ENCODE measurements at regions not wholly inside any gene's neighbourhood (a gene's known extent, or its start where the extent isn't known, plus 50 kb on each side); places are given as distances from the start of the nearest gene placed in this dataset.
"Not testable (repeated sequence)": the region's sequence is repeated elsewhere in the genome, so short reads cannot be mapped to it uniquely, and the experiment has no call there.

DNA sequence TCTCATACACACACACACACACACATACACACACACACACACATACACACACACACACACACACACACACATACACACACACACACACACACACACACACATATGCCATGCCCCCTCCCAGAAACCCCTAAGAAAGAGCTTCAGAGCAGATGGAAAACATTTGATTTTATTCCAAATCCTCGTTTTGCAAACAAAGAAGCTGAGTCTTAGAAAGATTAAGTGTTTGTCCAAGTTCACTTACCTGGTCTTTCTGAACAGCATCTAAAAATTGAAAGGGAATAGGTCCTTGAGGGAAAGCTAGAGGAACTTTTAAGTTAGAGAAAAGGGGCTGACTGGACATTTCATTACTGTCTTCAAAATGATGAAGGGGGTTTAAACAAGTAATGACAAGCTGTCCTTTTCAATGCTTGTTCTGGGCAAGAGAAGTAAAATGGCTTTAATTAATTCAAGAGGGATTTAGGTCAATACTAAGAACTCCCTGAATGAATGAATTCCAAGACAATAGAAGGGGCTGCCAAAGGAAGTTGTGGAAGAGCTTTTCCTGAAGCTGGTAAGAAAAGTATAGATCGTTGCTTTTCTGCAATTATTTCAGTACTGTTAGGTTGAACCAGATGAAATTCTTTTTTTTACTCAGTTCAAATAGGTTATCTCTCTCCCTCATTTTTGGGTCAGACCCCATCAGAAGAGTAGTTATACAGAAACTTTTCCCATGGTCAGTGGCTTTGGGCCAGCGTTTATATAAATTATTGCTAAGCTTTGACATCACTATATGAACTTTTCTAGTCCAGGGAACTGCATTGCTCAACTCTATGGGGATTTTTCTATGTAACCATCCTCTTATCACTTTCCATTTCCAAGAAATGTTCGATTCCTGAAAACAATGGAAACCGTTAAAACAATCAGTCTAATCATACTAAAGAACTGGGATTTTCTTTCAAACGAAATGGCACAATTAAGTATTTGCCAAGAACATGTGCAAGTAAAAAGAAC, 261.4 kb downstream of the MTERF1 start:
- no peak for DNase-seq (ENCODE audit: low read depth in 2 of 3, low spot score in 2 of 3)

GRCh38 chr7:91620827-91621226, 259.7 kb downstream of the MTERF1 start:
- DNase-seq (ENCODE audit: low read depth in 2 of 3, low spot score in 2 of 3), result no peak

DNA sequence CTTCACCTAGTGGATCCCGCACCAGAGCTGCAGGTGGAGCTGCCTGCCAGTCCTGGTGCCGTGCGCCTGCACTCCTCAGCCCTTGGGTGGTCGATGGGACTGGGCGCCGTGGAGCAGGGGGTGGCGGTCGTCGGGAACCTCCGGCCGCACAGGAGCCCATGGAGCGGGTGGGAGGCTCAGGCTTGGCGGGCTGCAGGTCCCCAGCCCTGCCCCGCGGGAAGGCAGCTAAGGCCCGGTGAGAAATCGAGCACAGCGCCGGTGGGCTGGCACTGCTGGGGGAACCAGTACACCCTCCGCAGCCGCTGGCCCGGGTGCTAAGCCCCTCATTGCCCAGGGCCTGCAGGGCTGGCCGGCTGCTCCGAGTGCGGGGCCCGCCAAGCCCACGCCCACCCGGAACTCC, 253.2 kb downstream of the MTERF1 start:
- not testable (repeated sequence) for DNase-seq (ENCODE audit: low read depth in 2 of 3, low spot score in 2 of 3)

DNA sequence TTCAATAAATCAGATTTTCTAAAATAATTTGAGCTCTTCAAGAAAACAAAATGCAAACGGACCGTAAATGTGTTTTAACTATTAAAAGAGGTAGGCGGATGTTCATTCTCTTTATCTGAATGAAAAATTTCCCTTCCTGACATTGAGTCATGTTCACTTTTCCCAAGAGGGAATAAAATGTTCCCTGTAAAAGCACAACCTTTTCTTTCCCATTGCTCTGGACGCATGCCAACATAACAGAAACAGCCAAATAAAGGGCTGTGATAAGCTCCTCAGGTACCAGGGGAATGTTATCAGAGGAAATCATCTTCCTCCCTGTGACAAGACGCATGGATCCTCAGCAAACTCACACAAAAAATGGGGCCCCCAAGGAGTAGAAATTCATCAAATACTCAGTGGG, 251.8 kb downstream of the MTERF1 start:
- DNase-seq (ENCODE audit: low read depth in 2 of 3, low spot score in 2 of 3), result no peak

- DNase-seq (ENCODE audit: low read depth in 2 of 3, low spot score in 2 of 3), result no peak
Observed at GRCh38 chr7:91630581-91631380, 249.7 kb downstream of the MTERF1 start.

- no peak for DNase-seq (ENCODE audit: low read depth in 2 of 3, low spot score in 2 of 3)
Observed at GRCh38 chr7:91632234-91632940, 248.1 kb downstream of the MTERF1 start.

DNA sequence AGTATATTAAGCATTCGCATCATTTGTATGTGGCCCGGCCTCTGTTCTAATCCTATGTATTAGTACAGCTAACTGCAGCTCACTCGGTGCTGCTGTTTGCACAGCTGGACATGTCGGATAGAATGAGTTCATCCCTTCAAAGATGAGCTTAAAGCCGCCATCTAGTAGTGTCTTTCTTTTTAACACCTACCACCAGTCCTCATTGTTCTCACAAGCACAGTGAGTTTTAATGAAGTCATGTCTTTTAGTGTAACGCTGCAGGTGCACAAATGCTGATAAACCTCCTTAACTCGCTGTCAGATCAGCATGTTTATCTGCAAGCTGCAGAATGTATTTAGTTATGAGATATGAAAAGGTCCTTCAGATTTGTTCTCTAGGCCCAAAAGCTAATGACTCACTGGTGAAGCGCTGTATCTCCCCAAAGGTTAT, 247.5 kb downstream of the MTERF1 start:
- peak in 1 of 3 donors; percentile 4 for DNase-seq (ENCODE audit: low read depth in 2 of 3, low spot score in 2 of 3)

- no peak for DNase-seq (ENCODE audit: low read depth in 2 of 3, low spot score in 2 of 3)
Observed at GRCh38 chr7:91634485-91635177, 245.9 kb downstream of the MTERF1 start.

- peak in 2 of 3 donors; percentile 4 to 62 for DNase-seq (ENCODE audit: low read depth in 2 of 3, low spot score in 2 of 3)
Observed at GRCh38 chr7:91636129-91636724, 244.3 kb downstream of the MTERF1 start.

- no peak for DNase-seq (ENCODE audit: low read depth in 2 of 3, low spot score in 2 of 3)
Observed at GRCh38 chr7:91636728-91637127, 243.8 kb downstream of the MTERF1 start.

DNA sequence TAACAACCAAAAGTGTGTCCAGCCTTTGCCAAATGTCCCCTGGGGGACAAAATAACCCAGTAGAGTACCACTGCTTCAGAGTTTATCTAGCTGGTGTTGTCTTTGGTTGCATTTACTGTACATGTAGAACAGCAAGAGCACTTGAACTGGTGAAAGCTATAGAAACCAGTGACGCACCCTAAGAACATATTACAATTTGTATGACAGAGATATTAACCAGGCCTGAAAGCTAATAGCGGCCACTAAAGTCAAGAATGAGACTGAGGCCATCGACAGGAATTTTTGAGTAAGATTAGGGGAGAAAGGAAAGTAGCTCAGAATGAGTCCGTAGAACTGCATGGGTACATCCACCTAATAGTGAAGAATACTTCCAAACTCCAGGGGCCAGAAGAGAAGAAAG, 236.2 kb downstream of the MTERF1 start:
- no peak for DNase-seq (ENCODE audit: low read depth in 2 of 3, low spot score in 2 of 3)

- DNase-seq (ENCODE audit: low read depth in 2 of 3, low spot score in 2 of 3), result no peak
Observed at GRCh38 chr7:91645542-91645941, 235.0 kb downstream of the MTERF1 start.

DNA sequence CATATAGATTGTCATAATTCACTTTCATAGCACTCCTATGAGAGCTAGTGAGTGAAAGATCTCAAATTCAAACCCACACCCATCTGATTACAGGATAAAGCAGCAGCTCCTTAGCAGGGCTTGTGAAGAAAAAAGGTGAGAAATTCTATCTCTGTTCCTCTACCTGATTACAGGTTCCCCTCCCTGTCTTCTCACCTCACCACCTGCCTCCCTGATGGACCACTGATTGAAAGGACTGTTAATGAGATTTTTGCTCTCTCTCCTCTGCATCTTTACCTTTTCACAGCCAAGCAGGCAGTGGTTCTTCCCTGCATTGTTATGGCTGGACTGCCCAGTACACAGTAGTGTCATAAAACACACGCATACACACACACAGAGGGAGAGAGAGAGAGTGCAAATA, 228.5 kb downstream of the MTERF1 start:
- DNase-seq (ENCODE audit: low read depth in 2 of 3, low spot score in 2 of 3), result no peak

DNA sequence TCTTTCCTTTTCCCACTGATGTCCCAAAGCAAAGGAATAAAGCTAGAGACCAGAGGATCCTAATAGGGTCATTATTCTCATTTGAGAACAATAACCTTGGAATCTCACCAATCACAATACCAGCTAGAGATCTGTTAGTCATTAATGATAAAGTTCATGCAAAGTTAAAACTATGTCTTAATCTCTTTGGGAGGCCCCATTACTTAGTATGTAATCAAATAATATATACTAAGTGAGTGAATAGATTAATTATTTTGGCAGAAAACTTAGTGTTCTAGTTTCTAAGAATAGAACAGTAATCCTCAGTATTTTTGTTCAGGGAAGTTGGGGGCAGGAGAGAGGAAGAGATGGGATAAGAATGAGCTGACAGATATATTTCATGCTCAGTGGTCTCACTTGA, 227.2 kb downstream of the MTERF1 start:
- no peak for DNase-seq (ENCODE audit: low read depth in 2 of 3, low spot score in 2 of 3)

GRCh38 chr7:91655656-91656055, 224.8 kb downstream of the MTERF1 start:
- DNase-seq (ENCODE audit: low read depth in 2 of 3, low spot score in 2 of 3), result no peak

DNA sequence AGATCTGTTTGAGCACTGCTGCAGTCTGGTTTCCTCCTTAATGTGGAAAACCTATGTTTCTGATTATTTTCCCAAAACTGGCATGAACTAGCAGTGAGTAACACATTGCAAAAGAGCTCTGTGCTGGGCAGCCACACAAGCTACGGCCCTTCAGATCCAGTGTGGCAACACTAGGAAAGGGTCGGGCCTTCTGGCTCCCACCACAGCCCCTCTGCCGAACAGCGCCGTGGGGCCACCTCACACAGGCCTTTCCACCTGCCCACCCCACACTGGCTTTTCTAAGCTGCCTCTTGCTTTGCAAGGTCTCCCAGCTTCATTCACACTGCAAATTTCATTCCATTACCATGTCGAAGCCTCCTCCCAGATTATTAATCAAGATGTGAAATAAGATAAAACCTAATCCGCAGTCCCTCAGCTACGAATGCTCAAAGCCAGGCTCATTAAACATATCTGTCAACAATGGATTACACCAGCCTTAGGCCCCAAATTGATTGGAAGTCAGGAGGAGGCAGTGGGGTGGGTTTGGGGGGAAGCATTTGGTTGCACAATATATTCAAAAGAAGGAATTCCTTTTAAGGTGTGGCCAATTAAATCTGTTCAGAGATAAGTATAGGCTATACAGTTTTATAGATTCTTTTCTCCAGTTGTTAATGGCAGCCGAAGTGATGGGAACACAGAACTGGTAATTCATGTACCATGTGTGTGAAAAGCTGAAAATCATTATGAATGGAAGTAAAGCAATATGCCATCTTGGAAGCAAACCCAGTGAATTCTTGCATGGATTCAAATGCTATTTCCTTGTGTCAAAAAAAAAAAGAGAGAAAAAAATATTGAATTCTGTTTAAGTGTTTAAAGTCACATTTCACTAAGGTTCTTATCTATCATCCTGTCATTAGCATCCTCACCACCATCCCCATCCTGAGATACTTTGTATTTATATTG, 223.7 kb downstream of the MTERF1 start:
- no peak for DNase-seq (ENCODE audit: low read depth in 2 of 3, low spot score in 2 of 3)

GRCh38 chr7:91657483-91658071, 222.9 kb downstream of the MTERF1 start:
- no peak for DNase-seq (ENCODE audit: low read depth in 2 of 3, low spot score in 2 of 3)

DNA sequence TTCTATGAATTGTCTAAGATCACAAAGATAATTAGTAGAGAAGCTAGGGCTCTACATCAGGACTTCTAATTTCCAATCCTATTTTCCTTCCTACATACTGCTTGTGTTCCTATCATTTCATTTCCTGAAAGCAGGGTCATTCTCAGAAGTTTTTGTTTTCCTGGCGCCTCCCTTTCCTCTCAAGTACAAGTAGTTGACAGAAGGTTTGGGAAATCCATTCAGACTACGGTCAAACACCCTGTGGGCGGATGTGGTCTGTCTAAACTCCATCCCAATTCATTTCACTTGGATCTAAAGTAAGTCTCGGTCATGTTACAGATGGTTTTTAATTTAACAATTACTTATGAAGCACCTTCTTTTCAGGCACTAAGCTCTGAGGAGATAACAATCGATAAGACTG, 221.4 kb downstream of the MTERF1 start:
- no peak for DNase-seq (ENCODE audit: low read depth in 2 of 3, low spot score in 2 of 3)
